PC-3 (cell line): ENCODE measurements at regions not wholly inside any gene's neighbourhood (a gene's known extent, or its start where the extent isn't known, plus 50 kb on each side); places are given as distances from the start of the nearest gene placed in this dataset.
"Not testable (repeated sequence)": the region's sequence is repeated elsewhere in the genome, so short reads cannot be mapped to it uniquely, and the experiment has no call there.

Experiments
- ATAC-seq: fragments of 200-7000 bp; cut with Tn5 transposase; 2 replicates; pipeline ENCODE4 v1.9.1; 2020; ENCODE audit warnings: mild to moderate bottlenecking, moderate library complexity
- BruUV-seq: library from RNA; stranded (reverse); fragments of 400-500 nt; replicated peaks from 2 replicates; lab custom pipeline; 2021; lab: Mats Ljungman, UMichigan
- CTCF ChIA-PET: fragments of 300-600 bp; sonication (Branson Sonifier 250); formaldehyde crosslinking; loops from one replicate; lab custom pipeline; 2022; ENCODE audit warnings: antibody characterized with exemption; lab: Charles Lee
- POLR2A ChIA-PET: fragments of 300-600 bp; sonication (Branson Sonifier 250); formaldehyde crosslinking; loops from one replicate; lab custom pipeline; 2022; ENCODE audit warnings: antibody characterized with exemption; ENCODE audit not compliant: unreplicated experiment; lab: Charles Lee
- DNase-seq: peaks from one replicate; pipeline ENCODE4 v3.0.0-alpha.2; 2015
- H2AFZ ChIP-seq: fragments of 300-600 bp; sonication (generic); 2 replicates; pipeline ENCODE4 v1.6.0; 2016; ENCODE audit warnings: antibody characterized with exemption, low read length
- H3F3A ChIP-seq: fragments of 300-600 bp; sonication (generic); one replicate; pipeline ENCODE4 v1.6.0; 2017; ENCODE audit warnings: antibody characterized with exemption, low read length, control low read depth, mild to moderate bottlenecking; ENCODE audit not compliant: unreplicated experiment
- H3K27ac ChIP-seq: fragments of 300-600 bp; sonication (generic); 2 replicates; pipeline ENCODE4 v1.5.1; 2016; ENCODE audit warnings: mild to moderate bottlenecking, low read length
- H3K27me3 ChIP-seq: fragments of 300-600 bp; sonication (generic); 2 replicates; pipeline ENCODE4 v1.6.1; 2016; ENCODE audit warnings: low read length, mixed read lengths
- H3K36me3 ChIP-seq: fragments of 300-600 bp; sonication (generic); 2 replicates; pipeline ENCODE4 v1.6.1; 2016; ENCODE audit warnings: low read depth, mixed run types, low read length, mixed read lengths
- H3K4me1 ChIP-seq: fragments of 300-600 bp; sonication (generic); 2 replicates; pipeline ENCODE4 v1.5.1; 2016; ENCODE audit warnings: low read length; ENCODE audit not compliant: insufficient read depth
- H3K4me2 ChIP-seq: fragments of 300-600 bp; sonication (generic); 2 replicates; pipeline ENCODE4 v1.6.0; 2016; ENCODE audit warnings: low read length
- H3K4me3 ChIP-seq: fragments of 300-600 bp; sonication (generic); 2 replicates; pipeline ENCODE4 v1.5.1; 2016; ENCODE audit warnings: mild to moderate bottlenecking, low read length, mixed read lengths
- H3K79me2 ChIP-seq: fragments of 300-600 bp; sonication (generic); 2 replicates; pipeline ENCODE4 v1.6.1; 2017; ENCODE audit warnings: low read length, mixed read lengths
- H3K9ac ChIP-seq: fragments of 300-600 bp; sonication (generic); 2 replicates; pipeline ENCODE4 v1.6.0; 2016; ENCODE audit warnings: mild to moderate bottlenecking, low read length
- H3K9me2 ChIP-seq: fragments of 300-600 bp; sonication (generic); replicated peaks from 2 replicates; pipeline ENCODE4 v1.6.1; 2016; ENCODE audit warnings: mixed run types, low read length, mixed read lengths
- H3K9me3 ChIP-seq: fragments of 300-600 bp; sonication (generic); 2 replicates; pipeline ENCODE4 v1.6.1; 2016; ENCODE audit warnings: low read length, mixed read lengths
- H4K20me1 ChIP-seq: fragments of 300-600 bp; sonication (generic); 2 replicates; pipeline ENCODE4 v1.6.1; 2016; ENCODE audit warnings: low read length, mixed read lengths
- CTCF ChIP-seq: fragments of 300-600 bp; sonication (generic); conservative IDR thresholded peaks from 2 replicates; pipeline ENCODE4 v1.5.1; 2017; ENCODE audit warnings: antibody characterized with exemption, low read depth, mild to moderate bottlenecking, low read length
- EZH2 ChIP-seq: fragments of 300-600 bp; sonication (generic); IDR thresholded peaks from one replicate; pipeline ENCODE4 v1.6.1; 2017; ENCODE audit warnings: antibody characterized with exemption, mild to moderate bottlenecking, low read length; ENCODE audit not compliant: unreplicated experiment
- EZH2phosphoT487 ChIP-seq: fragments of 300-600 bp; sonication (generic); IDR thresholded peaks from 2 replicates; pipeline ENCODE4 v1.6.1; 2018; ENCODE audit warnings: mild to moderate bottlenecking, antibody characterized with exemption, low read length, borderline replicate concordance
- intact Hi-C: fragments of 100-400 bp; cut with micrococcal nuclease; formaldehyde crosslinking; loops from 2 replicates; pipeline ENCODE4 v1.9.0; 2023

- intact Hi-C loops, result no loop called here
- Histone ChIP-seq H3K9ac (no peak overlapping the region), H3K9me2 (no peaks in the 10 kb centered on the region), H4K20me1 (no peaks in the 10 kb centered on the region), H3K36me3 (no peaks in the 10 kb centered on the region), H3K4me1 (no peaks in the 10 kb centered on the region), H2AFZ (no peak overlapping the region), H3K4me3 (no peak overlapping the region), H3K9me3 (no peaks in the 10 kb centered on the region), H3K79me2 (no peaks in the 10 kb centered on the region), H3F3A (no peaks in the 10 kb centered on the region), H3K4me2 (no peak overlapping the region), H3K27ac (no peak overlapping the region), H3K27me3 (peaks cover 38% of the 10 kb centered on the region)
- DNase-seq (no peak), ATAC-seq (no peak)
- BruUV-seq, result no TSS peak
- ChIA-PET POLR2A (no interaction called here), CTCF (no interaction called here)
- no peak for TF ChIP-seq CTCF
- TF ChIP-seq EZH2phosphoT487, result no peak
- TF ChIP-seq EZH2, result no peak
These were observed 255.9 kb downstream of the C11orf87 start for GRCh38 chr11:109677876-109678275.

GRCh38 chr11:109680127-109680526 is 258.1 kb downstream of the C11orf87 start:
- peak; percentile 19 for DNase-seq
- no TSS peak for BruUV-seq
- no peaks in the 10 kb centered on the region for H3K36me3 ChIP-seq
- H3K9ac ChIP-seq, result no peak overlapping the region
- TF ChIP-seq CTCF (no peak), EZH2phosphoT487 (no peak), EZH2 (no peak)
- no peak overlapping the region for H3K4me2 ChIP-seq
- no peak for ATAC-seq
- H4K20me1 ChIP-seq, result no peaks in the 10 kb centered on the region
- intact Hi-C loops, result no loop called here
- H3K27ac ChIP-seq, result no peak overlapping the region
- H2AFZ ChIP-seq, result no peak overlapping the region
- H3K9me2 ChIP-seq, result no peaks in the 10 kb centered on the region
- POLR2A ChIA-PET, result no interaction called here
- CTCF ChIA-PET, result no interaction called here
- no peaks in the 10 kb centered on the region for H3K79me2 ChIP-seq
- peaks cover 56% of the 10 kb centered on the region for H3K27me3 ChIP-seq
- no peaks in the 10 kb centered on the region for H3K4me1 ChIP-seq
- no peak overlapping the region for H3K4me3 ChIP-seq
- H3K9me3 ChIP-seq, result no peaks in the 10 kb centered on the region
- H3F3A ChIP-seq, result no peaks in the 10 kb centered on the region

DNA sequence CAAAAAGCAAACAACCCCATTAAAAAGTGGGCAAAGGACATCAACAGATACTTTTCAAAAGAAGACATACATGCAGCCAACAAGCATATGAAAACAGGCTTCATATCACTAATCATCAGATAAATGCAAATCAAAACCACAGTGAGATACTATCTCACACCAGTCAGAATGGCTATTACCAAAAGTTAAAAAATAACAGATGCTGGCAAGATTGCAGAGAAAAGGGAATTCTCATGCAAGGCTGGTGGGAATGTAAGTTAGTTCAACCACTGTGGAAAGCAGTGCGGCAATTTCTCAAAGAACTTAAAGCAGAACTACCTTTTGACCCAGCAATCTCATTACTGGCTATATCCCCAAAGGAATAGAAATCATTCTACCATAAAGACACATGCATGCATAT is 260.8 kb downstream of the C11orf87 start:
- intact Hi-C loops, H3K9me2 ChIP-seq, H3K9me3 ChIP-seq, H3F3A ChIP-seq, H4K20me1 ChIP-seq, H3K4me3 ChIP-seq, H3K4me1 ChIP-seq, H3K4me2 ChIP-seq, H2AFZ ChIP-seq, H3K9ac ChIP-seq, H3K36me3 ChIP-seq, H3K27ac ChIP-seq, POLR2A ChIA-PET, DNase-seq, CTCF ChIA-PET, BruUV-seq, ATAC-seq, H3K79me2 ChIP-seq: not testable (repeated sequence)
- peaks cover 58% of the 10 kb centered on the region for H3K27me3 ChIP-seq
